CMK (cell line): ENCODE measurements at regions not wholly inside any gene's neighbourhood (a gene's known extent, or its start where the extent isn't known, plus 50 kb on each side); places are given as distances from the start of the nearest gene placed in this dataset.
"Not testable (repeated sequence)": the region's sequence is repeated elsewhere in the genome, so short reads cannot be mapped to it uniquely, and the experiment has no call there.

ENCODE experiments used
- DNase-seq: peaks from one replicate; pipeline ENCODE4 v3.0.0-alpha.2; 2010; ENCODE audit warnings: low read depth

DNA sequence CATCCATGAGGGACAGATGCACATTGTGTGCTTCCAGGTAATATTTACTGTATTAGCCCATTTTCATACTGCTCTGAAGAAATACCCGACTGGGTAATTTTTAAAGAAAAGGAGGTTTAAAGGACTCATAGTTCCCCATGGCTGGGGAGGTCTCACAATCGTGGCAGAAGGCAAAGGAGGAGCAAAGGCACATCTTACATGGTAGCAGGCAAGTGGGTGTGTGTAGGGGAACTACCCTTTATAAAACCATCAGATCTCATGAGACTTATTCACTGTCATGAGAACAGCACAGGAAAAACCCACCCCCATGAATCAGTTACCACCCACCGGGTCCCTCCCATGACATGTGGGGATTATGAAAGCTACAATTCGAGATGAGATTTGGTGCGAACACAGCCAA lies 148.8 kb upstream of the FBXL17 start:
- no peak for DNase-seq

DNA sequence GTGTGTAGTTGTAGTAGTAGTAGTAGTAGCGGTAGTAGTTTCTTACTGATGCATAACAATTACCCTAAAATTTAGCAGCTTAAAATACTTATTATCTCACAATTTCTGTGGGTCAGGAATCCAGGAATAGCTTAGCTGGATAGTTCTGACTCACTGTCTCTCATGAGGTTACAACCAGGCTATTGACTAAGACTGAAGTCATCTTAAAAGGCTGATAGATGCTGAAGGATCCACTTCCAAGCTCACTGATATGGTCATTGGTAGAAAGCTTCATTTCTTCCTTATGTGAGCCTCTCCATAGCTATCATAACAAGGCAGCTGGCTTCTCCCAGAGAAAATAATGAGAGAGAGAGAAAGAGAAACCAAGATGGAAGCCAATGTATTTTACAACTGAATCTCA lies 147.5 kb upstream of the FBXL17 start:
- DNase-seq, result no peak

DNA sequence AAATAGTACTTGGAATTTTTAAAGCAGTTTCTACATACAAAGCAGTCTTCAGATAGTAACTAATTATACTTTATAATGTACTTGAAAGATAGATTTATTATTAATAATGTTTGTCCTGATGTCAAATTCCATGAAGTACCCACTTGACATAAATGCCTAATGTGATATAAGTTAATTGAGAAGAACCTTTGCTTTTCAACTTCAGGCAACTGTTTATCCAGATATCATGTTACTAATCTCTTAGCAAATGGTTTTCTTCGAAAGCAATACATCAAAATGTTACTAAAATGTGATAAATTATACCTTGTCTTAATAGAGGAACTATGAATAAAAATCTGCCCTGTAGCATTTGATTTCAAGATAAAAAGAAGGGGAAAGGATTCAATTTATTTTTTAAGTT lies 146.8 kb upstream of the FBXL17 start:
- no peak for DNase-seq

DNA sequence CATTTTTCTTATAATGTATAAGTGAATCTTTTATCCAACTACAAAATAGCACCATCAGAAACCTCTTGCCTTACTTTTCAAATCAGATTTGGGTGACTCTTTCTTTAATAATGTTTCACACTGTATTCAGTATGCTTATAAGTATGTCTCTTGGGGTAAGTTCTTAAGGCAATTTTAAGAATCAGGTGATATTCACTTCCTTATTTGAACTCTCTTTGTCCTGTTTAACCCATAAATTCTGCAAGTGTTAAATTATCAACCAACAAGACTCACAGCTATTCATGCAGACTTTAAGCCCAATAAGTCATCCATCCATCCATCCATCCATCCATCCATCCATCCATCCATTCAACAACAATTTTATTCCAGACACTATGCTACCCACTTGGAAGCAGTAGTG lies 142.7 kb upstream of the FBXL17 start:
- DNase-seq, result no peak

DNA sequence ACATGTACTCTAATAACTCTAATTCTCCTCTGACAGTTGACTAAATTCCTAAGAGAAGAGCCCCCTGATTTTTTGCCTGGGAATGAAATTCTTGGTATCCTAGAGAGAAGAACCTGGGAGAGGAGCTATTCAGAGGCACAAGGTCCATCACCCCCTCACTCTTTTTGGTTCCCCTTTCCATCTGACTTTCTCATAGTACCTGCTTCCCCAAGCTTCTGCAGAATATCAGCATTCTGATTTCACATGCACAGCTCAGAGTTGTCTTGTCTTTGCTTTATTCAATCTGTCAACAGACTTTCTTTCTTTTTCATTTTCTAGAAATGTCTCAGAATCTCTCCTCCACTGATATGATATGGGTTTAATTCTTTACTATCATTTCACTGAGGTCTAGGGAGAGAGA lies 141.5 kb upstream of the FBXL17 start:
- no peak for DNase-seq

DNA sequence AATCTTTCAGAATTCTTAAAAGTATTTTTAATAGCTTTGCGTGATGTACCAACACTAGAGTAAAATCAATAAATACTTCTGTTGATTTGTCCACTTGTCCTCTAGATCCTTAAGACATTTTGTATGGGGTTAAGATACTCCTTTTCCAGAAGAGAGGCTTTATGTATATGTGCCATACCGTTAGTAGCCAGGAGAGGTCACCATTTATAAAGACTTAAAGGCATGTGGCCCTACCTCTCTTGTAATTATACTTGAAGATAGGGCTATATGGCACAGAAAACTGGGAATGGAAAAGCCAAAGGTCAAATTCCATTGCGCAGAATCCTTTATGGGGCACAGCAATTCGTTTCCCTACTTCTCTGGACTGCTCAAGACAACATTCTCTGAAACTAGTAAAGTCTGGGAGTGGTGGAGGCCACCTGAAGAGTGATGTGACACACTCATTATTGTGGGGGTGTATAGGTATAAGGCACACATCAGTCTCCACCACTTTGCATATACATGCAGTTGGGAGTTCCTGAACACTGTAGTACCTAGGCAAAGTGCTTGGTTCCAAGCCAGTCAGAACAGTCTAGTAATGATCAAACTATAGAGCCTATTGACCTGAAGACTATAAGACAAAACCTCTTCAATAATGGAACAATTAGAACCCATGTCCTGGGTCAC lies 140.1 kb upstream of the FBXL17 start:
- peak; percentile 35 for DNase-seq

DNA sequence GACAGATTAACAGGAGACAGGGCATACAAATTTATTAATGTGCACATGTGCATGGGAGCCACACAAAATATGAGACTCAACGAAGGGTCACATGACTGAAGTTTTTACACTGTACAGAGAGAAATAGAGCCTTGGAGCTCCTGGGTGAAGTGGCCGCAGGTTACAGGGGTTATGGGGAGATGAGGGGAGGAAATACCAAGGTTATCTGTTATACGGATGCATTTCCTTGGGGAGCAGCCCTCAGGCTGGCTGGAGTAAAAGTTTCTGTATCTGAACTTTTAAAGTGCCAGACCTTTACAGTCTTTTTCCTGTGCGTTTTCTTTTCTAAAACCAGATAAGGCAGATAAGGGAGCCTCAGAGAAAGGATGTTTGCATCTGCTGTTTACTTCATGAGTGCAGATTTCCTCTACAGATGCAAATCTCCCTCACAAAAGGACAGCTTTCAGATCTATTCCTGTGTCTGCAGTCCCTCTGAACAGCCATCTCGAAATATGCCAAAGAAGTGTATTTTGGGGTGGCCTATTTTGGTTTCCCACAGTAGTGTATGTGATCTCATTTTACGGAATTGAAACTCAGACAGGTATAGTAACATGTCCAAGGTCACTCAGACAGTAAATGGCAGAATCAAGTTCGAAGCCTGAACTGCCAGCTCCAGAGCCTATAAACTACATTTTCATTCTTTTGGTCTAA lies 139.3 kb upstream of the FBXL17 start:
- no peak for DNase-seq

DNA sequence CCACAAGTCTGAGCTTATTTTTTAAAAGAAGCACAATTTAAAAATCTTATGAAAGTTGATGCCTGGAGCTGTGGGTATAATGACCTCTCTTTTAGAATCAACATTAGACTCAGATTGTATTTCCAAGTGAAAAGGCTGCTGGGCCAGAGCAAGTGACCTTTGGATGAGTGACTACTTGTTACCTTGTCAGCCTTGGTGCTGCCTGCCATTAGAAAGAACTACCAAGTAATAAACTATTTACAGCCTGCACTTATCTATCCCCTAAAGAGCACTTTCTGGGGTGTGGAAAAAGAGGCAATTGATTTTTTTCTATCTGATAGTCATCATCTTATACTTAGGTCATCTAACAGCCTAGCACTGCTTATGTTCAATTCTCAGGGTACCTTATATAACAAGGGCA lies 134.9 kb upstream of the FBXL17 start:
- DNase-seq, result no peak

DNA sequence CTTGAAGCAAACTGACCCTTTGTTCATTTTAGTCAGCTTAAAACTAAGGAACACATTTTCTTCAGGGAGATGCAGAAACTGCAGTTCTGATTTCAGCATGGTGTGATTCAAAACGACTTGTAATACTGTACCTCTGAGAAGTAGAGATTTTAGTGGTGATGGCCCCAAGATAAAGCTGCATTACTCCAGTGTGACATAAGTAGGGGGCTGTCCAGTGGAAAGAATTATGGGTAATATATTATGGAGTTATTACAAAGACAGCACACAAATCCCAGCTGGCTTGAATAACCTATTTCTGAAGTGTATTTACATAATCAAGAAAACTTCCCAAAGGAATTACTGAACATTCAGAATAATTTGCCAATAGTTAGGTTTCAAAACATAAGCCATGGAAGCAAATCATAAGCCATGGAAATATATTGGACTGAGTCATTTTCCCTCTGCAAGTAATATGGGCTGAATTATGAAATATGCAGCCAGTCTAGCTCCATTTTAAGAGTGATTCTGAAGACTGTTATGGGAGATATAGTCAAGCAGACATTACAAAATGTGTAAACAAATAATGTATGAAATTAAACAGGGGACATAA lies 133.7 kb upstream of the FBXL17 start:
- DNase-seq, result no peak

DNA sequence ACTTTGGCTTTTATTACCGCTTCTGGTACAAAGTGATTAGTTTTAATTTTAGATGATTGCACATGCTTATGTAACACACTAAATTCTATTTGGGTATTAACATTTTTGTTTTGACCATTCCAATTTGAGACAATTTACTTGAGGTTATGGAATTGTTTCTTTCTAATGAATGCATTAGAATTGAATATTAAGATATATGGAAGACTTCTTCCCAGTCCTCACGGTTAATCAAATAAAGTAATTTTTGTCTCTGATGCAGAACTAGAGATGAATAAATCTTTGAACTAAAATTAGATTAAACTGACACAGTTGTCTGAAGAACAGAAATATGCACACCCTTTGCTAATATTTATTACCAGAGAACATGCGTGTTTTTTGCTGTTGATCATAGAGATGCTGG lies 127.1 kb upstream of the FBXL17 start:
- no peak for DNase-seq

DNA sequence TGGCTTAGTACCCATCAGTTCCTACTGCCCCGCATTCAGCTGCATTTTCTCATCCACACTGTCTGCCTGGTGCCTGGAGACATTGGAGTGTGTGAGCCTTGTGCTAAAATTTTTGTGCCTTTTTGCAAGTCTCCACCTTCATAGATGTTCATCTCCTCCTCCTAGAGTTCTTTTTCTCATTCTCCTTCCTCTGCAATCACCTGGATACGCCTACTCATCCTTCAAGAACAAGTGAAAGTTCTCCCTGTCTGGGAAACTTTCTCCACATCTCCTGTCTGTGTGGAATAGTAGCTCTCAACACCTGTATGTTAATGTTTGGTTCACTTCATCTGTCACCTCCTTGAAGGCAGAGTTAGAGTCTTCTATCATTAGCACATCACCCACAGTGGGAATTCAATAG lies 125.7 kb upstream of the FBXL17 start:
- DNase-seq, result no peak

DNA sequence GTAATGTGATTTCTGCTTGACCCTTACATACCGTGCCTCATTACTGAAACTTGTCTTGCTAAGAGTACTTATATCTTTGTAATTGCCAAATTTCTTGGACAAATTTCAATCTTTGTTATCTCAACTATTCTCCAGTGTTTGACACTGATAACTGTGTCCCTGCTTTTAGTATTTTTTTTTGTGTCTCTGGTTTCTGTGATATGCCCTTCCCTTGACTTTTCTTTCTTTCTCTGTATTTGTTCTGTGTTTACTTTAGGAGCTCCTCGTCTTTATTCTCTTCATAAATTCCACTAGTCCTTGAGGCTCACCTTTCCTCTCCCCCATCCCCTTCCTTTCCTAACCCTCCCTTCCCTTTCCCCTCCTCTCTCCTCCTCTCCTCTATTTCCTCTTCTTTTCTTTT lies 123.7 kb upstream of the FBXL17 start:
- no peak for DNase-seq

DNA sequence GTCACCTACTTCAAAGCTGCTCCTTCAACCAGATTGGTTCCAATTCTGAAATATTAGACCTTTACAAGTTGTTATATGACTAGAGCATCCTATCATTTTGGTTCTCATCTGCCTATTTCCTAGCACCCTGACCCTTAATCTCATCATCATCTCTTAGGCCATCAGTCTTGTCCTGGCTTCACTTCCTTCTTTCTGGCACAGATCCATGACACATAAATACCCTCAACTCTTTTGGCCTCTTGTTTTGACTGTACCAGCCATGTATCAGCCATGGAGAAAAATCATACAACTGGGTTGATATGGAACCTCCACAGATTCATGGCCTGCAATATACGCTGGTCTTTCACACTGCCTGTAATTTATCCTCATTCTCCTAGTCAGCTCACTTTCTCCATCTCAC lies 123.1 kb upstream of the FBXL17 start:
- DNase-seq, result no peak

DNA sequence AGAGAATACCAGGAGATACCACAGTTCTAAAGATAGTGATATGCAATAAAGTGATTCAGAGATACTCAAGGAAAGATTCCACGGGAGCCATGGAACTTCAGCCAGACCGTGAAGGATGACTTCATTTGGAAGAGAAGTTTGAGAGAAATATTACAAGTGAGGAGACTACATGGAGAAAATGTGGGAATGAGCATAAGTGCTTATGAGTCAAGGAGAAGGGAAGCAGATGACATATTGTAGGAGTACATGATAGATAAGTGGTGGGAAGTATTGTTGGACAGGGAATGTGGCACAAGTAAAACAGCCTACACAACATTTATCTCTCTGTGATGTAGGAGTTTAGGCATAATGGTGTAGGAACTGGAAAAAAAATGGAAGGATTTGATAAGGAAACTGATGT lies 122.1 kb upstream of the FBXL17 start:
- DNase-seq, result no peak

DNA sequence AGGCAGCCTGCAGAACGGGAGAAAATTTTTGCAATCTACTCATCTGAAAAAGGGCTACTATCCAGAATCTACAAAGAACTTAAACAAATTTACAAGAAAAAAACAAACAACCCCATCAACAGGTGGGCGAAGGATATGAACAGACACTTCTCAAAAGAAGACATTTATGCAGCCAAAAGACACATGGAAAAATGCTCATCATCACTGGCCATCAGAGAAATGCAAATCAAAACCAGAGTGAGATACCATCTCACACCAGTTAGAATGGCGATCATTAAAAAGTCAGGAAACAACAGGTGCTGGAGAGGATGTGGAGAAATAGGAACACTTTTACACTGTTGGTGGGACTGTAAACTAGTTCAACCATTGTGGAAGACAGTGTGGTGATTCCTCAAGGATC lies 113.7 kb upstream of the FBXL17 start:
- not testable (repeated sequence) for DNase-seq

DNA sequence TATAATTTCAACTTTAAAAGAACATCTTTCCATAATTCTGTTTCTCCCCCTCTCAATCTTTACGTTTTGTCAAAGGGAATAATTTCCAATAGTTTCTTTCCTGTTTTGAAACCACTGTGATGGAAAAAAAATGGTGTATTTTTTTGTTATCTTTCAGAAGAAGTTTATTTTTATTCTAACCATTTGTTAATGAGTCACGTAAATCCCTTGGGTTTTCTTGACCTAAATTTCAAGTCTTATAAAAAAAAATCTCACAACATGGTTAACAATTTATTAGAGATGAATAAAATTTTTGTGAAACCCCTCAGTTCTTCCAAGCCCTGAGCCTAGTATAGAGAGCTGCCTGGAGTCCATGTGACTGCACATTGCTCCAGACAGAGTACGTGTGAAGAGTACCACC lies 106.1 kb upstream of the FBXL17 start:
- DNase-seq, result no peak

DNA sequence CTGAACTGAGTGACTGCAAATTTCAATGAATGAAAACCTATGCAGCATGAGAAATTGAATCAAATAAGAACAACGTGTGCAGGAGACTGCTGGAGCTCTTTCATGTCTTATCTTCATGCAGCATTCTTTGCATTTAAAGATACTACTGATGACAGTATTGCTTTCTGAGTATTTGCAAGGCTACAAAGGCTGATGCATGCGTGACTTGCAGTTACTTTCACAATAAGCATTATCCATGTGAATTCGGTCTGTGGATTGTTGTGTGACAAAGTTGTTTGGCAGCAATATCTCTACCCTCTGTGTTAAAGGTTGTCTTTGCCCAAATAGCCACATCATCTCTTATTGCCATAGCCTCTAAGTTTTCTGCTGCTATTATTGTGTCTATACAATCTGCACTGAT lies 102.1 kb upstream of the FBXL17 start:
- DNase-seq, result no peak

DNA sequence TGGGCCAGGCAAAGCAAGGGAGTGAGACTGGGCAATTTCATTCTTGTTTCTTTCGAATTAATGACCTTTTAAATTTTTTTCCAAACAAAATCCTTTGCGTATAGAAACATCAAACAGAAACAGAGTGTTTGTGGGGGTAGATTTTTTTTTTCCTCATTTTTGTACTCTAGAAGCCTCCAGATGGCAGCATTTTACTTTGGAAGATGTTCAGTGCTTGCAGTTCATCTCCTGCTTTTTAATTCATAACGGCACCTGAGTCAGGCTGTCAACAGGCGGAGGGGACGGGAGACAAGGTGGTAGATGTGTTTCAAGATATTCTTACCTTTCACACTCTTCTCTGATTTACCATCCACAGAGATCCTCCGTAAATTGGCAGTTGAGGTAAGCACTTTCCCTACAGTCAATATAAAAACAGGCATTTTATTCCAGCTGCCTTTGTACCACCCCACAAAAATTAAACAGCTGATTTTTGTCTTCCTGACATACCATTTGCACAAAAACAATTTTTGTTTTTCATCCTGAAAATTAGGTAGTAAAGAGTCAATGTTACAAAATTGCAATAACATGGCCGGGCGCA lies 99.5 kb upstream of the FBXL17 start:
- DNase-seq, result peak; percentile 14

DNA sequence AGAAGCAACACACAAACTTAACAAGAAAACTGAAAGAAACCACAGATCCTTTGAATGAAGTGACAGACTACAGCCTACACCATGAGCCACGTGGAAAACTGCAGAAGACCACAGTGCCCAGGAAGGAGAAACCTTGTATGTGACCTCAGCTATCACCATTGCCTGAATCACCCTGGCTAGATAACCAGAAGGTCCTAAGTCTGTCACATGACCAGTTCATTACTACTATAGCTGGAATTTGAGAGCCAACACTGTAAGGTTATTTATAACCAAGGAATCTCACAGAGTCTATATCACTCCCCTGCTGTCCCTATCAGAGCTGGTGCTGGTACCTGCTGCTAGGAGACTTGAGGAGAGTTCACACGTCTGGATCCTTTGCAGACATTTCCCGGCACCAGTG lies 90.3 kb upstream of the FBXL17 start:
- no peak for DNase-seq

DNA sequence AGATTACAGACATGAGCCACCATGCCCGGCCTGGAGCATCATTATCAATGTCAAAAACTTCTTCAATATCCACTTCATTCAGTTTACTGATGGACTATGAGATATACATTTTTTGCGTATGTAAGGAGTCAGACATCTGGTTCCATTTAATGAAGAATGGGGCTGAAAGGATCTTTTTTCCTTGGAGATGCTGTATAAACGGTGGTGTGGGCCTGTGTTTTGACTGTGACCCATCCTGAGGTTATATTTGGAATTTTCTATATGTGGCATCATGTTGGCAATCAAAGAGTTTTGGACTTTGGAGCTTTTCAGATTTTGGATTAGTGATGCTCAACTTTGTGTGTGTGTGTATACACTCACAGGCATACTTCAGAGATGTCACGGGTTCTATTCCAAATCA lies 85.7 kb upstream of the FBXL17 start:
- DNase-seq, result no peak

DNA sequence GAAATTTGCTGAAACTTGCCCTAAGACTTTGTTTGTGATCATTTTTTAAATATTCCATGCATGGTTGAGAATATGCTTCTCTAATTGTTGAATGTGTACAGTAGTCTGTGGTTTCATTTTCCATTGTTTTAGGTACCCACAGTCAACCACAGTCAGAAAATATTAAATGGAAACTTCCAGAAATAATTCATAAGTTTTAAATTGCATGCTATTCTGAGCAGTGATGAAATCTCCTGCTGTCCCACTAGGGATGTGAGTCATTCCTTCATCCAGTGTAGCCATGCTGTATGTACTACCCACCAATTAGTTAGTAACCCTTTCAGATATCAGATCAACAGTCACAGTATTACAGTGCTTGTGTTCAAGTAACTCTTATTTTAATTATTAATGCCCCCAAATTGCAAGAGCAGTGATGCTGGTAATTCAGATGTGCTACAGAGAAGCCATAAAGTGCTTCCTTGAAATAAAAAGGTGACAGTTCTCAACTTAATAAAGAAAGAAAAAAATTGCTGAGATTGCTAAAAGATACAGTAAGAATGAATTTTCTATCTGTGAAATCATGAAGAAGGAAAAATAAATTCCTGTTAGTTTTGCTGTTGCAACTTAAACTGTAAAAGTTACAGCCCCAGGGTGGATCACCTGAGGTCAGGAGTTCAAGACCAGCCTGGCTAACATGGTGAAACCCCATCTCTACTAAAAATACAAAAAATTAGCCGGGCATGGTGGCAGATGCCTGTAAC lies 79.9 kb upstream of the FBXL17 start:
- DNase-seq, result no peak

DNA sequence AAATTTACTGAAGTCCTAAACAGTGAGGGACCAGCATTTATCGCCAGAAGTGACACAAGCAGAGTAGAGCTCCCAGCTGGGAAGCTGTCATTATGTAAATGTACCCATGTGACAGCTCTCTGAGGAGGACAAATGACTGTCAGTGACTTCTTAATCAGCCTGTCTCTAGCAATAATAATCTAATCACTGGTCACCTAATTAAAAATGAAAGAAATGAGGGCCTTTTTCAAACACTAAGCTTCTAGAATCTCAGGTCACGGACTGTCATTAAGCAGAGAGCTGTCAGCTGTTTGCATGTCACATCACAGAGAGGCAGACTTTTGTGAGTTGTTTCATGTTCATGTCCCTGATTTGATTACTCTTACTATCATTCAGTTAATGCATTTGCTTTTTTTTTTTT lies 77.9 kb upstream of the FBXL17 start:
- no peak for DNase-seq

DNA sequence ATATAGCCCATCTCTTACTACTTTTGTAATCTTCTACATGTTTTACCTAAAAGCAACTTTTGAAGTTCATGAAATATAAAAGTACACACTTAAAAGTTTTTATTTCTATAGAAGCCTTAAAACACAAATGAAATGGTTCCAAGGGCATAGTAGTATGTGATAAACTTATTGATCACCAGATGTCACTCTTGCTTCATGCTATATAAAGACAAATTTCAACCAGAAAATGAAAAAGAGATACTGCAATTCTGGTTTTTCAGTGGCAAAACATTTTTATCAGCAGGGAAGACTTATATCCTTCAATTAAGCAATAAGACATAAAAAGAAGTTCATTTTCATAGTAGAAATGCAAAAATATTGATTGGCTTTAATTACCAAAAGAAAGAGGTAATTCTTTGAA lies 69.4 kb upstream of the FBXL17 start:
- DNase-seq, result no peak
